ENCODE measurements at regions not wholly inside any gene's neighbourhood (a gene's known extent, or its start where the extent isn't known, plus 50 kb on each side); places are given as distances from the start of the nearest gene placed in this dataset.

DNA sequence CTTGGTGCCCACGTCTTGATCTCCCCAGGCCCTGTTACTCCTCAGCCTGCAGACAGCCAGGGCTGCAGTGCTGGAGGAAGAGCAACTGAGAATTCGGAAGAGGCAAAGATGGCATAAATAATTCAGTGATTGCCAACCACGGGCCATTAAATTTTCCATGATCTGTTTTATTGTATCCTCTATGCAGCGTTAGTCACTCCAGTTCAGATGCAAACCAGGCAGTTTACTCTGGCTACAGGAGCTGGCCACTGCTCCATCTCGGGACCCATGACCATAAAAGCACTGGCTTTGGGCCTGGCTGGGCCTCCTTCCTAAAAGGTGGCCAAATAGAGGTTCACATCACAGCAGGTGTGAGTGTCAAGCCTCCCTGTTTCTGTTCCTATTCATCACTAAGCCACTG, 137.6 kb upstream of the TLE3 start:
- TF ChIP-seq POLR2AphosphoS5 (IDR thresholded peaks at IDR 0.05; ENCODE audit: borderline replicate concordance, low read depth, low read length): no peak
- TF ChIP-seq EZH2 (IDR thresholded peaks at IDR 0.05): no peak

All from SK-N-MC (cell line).